IMR-90 (cell line): ENCODE measurements at regions not wholly inside any gene's neighbourhood (a gene's known extent, or its start where the extent isn't known, plus 50 kb on each side); places are given as distances from the start of the nearest gene placed in this dataset.
"Not testable (repeated sequence)": the region's sequence is repeated elsewhere in the genome, so short reads cannot be mapped to it uniquely, and the experiment has no call there.

Experiments
- ATAC-seq: fragments of 200-7000 bp; cut with Tn5 transposase; 2 replicates; pipeline ENCODE4 v1.9.1; 2020; ENCODE audit warnings: low read depth, mild to moderate bottlenecking, moderate library complexity
- BruUV-seq: library from RNA; stranded (reverse); fragments of 400-500 nt; replicated peaks from 2 replicates; lab custom pipeline; 2021; lab: Mats Ljungman, UMichigan
- CTCF ChIA-PET: fragments of 300-600 bp; formaldehyde crosslinking; extraction: SDS; loops from one replicate; lab custom pipeline; 2021; ENCODE audit warnings: antibody characterized with exemption; lab: Yijun Ruan, JAX
- POLR2A ChIA-PET: fragments of 300-600 bp; sonication (Branson Sonifier 250); formaldehyde crosslinking; loops from one replicate; lab custom pipeline; 2022; ENCODE audit warnings: antibody characterized with exemption; ENCODE audit not compliant: unreplicated experiment; lab: Charles Lee
- DNase-seq: peaks from one replicate; pipeline ENCODE4 v3.0.0; 2013
- H2AFZ ChIP-seq: replicated peaks from 2 replicates; pipeline ENCODE3; 2013; ENCODE audit warnings: low read length, mild to moderate bottlenecking; ENCODE audit not compliant: poor library complexity
- H2AK5ac ChIP-seq: 2 replicates; pipeline ENCODE4 v1.6.1; 2013; ENCODE audit warnings: low read depth, low read length, inconsistent platforms
- H2AK9ac ChIP-seq: replicated peaks from 2 replicates; pipeline ENCODE3; 2013; ENCODE audit warnings: mild to moderate bottlenecking, low read depth, low read length, moderate library complexity; ENCODE audit not compliant: poor library complexity
- H2BK120ac ChIP-seq: 2 replicates; pipeline ENCODE4 v1.6.1; 2013; ENCODE audit warnings: low read depth, low read length, inconsistent platforms
- H2BK15ac ChIP-seq: 3 replicates; pipeline ENCODE4 v1.6.1; 2013; ENCODE audit warnings: low read depth, low read length, inconsistent platforms
- H2BK20ac ChIP-seq: 2 replicates; pipeline ENCODE4 v1.6.1; 2013; ENCODE audit warnings: low read depth, mild to moderate bottlenecking, inconsistent platforms, low read length, moderate library complexity
- H2BK5ac ChIP-seq: 2 replicates; pipeline ENCODE4 v1.6.1; 2013; ENCODE audit warnings: mild to moderate bottlenecking, low read depth, low read length, inconsistent platforms; ENCODE audit not compliant: poor library complexity, severe bottlenecking
- H3K14ac ChIP-seq: replicated peaks from 2 replicates; pipeline ENCODE4 v1.6.1; 2013; ENCODE audit warnings: low read depth, low read length, inconsistent platforms
- H3K18ac ChIP-seq: 2 replicates; pipeline ENCODE4 v1.6.1; 2013; ENCODE audit warnings: low read depth, low read length, control low read depth
- H3K23ac ChIP-seq: 2 replicates; pipeline ENCODE4 v1.6.1; 2013; ENCODE audit warnings: low read depth, low read length, inconsistent platforms
- H3K27ac ChIP-seq: 2 replicates; pipeline ENCODE4 v1.5.1; 2013; ENCODE audit warnings: mild to moderate bottlenecking, control low read depth, low read length; ENCODE audit not compliant: insufficient read depth
- H3K27me3 ChIP-seq: 2 replicates; pipeline ENCODE4 v1.6.1; 2013; ENCODE audit warnings: low read length; ENCODE audit not compliant: control insufficient read depth, insufficient read depth
- H3K36me3 ChIP-seq: 2 replicates; pipeline ENCODE4 v1.6.1; 2013; ENCODE audit warnings: low read length, mixed read lengths; ENCODE audit not compliant: control insufficient read depth, insufficient read depth
- H3K4ac ChIP-seq: 2 replicates; pipeline ENCODE4 v1.6.1; 2013; ENCODE audit warnings: low read depth, low read length, inconsistent platforms
- H3K4me1 ChIP-seq: 2 replicates; pipeline ENCODE4 v1.6.1; 2013; ENCODE audit warnings: low read length, mixed read lengths; ENCODE audit not compliant: control insufficient read depth, insufficient read depth
- H3K4me2 ChIP-seq: 2 replicates; pipeline ENCODE4 v1.6.1; 2013; ENCODE audit warnings: low read depth, mild to moderate bottlenecking, control low read depth, low read length, moderate library complexity
- H3K4me3 ChIP-seq: 2 replicates; pipeline ENCODE4 v1.5.1; 2013; ENCODE audit warnings: low read depth, mild to moderate bottlenecking, control low read depth, low read length, moderate library complexity; ENCODE audit not compliant: insufficient read depth
- H3K56ac ChIP-seq: 2 replicates; pipeline ENCODE4 v1.6.1; 2013; ENCODE audit warnings: low read length, inconsistent platforms; ENCODE audit not compliant: insufficient read depth; ENCODE audit errors: extremely low read depth
- H3K79me1 ChIP-seq, 2 experiments: 2 replicates each; pipeline ENCODE4 v1.6.1; 2013; ENCODE audit warnings: low read length in 2 of 2, inconsistent platforms in 1 of 2, low read depth in 1 of 2
- H3K9ac ChIP-seq: 2 replicates; pipeline ENCODE4 v1.6.1; 2013; ENCODE audit warnings: low read depth, low read length, control low read depth
- H3K9me1 ChIP-seq: 2 replicates; pipeline ENCODE4 v1.6.1; 2013; ENCODE audit warnings: low read length, inconsistent platforms; ENCODE audit not compliant: insufficient read depth
- H3K9me3 ChIP-seq: 2 replicates; pipeline ENCODE4 v1.6.1; 2013; ENCODE audit warnings: low read length; ENCODE audit not compliant: control insufficient read depth, insufficient read depth
- H4K20me1 ChIP-seq: 2 replicates; pipeline ENCODE4 v1.6.1; 2013; ENCODE audit warnings: low read length, inconsistent platforms; ENCODE audit not compliant: insufficient read depth
- H4K5ac ChIP-seq: 2 replicates; pipeline ENCODE4 v1.6.1; 2013; ENCODE audit warnings: mild to moderate bottlenecking, low read depth, low read length, control low read depth
- H4K8ac ChIP-seq, 2 experiments: 2 replicates each; pipeline ENCODE4 v1.6.1; 2013; ENCODE audit warnings: low read depth in 2 of 2, low read length in 2 of 2, control low read depth in 1 of 2, inconsistent platforms in 1 of 2
- H4K91ac ChIP-seq: 2 replicates; pipeline ENCODE4 v1.6.1; 2013; ENCODE audit warnings: low read depth, low read length, inconsistent platforms; ENCODE audit not compliant: insufficient read depth
- WGBS, 2 experiments: methylation state at CpG; one replicate each; pipeline versions ENCODE4 v1.1.5 to v1.1.7; 2013; ENCODE audit warnings: missing lambda C conversion rate in 2 of 2; ENCODE audit not compliant: insufficient read length in 1 of 2; ENCODE audit errors: extremely low coverage in 2 of 2; 5-methylcytosine and 5-hydroxymethylcytosine counted together
- dilution Hi-C: fragments of 300-500 bp; cut with HindIII; formaldehyde crosslinking; loops from one replicate; pipeline ENCODE4 v1.14.3; 2018; ENCODE audit warnings: low sequenced_read_pairs; ENCODE audit not compliant: unreplicated experiment
- in situ Hi-C: fragments of 300-500 bp; cut with MboI; formaldehyde crosslinking; loops from 3 replicates; pipeline ENCODE4 v1.14.3; 2019; ENCODE audit warnings: low sequenced_read_pairs, inconsistent platforms, mixed read lengths
- intact Hi-C: fragments of 100-400 bp; cut with micrococcal nuclease; formaldehyde crosslinking; loops from 2 replicates; pipeline ENCODE4 v1.10.0; 2022

DNA sequence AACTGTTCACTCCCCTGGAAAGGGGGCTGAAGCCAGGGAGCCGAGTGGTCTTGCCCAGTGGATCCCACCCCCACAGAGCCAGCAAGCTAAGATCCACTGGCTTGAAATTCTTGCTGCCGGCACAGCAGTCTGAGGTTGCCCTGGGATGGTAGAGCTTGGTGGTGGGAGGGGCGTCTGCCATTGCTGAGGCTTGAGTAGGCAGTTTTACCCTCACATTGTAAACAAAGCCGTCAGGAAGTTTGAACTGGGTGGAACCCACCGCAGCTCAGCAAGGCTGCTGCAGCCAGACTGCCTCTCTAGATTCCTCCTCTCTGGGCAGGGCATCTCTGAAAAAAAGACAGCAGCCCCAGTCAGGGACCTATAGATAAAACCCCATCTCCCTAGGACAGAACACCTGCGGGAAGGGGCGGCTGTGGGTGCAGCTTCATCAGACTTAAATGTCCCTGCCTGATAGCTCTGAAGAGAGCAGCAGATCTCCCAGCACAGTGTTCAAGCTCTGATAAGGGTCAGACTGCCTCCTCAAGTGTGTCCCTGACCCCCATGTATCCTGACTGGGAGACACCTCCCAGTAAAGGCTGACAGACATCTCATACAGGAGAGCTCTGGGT lies 140.0 kb upstream of the C1GALT1 start:
- ATAC-seq, CTCF ChIA-PET, POLR2A ChIA-PET, H3K23ac ChIP-seq, H2BK120ac ChIP-seq, H3K27ac ChIP-seq, BruUV-seq, H2BK15ac ChIP-seq, H3K36me3 ChIP-seq, H3K14ac ChIP-seq, H3K27me3 ChIP-seq, in situ Hi-C loops, H3K4me3 ChIP-seq, intact Hi-C loops, dilution Hi-C loops, H4K20me1 ChIP-seq, H2BK20ac ChIP-seq, H3K4me1 ChIP-seq, H3K9ac ChIP-seq, H3K4ac ChIP-seq, H3K18ac ChIP-seq, H2AK9ac ChIP-seq, H4K91ac ChIP-seq, H4K5ac ChIP-seq, DNase-seq, H2AK5ac ChIP-seq, H2BK5ac ChIP-seq, H3K4me2 ChIP-seq, H3K9me1 ChIP-seq, H3K56ac ChIP-seq, H2AFZ ChIP-seq, H3K9me3 ChIP-seq, H4K8ac ChIP-seq, H3K79me1 ChIP-seq: not testable (repeated sequence)
- WGBS, 2 experiments, result no CpG with 5 or more reads among the region's 7 CpGs
